ENCODE measurements at regions not wholly inside any gene's neighbourhood (a gene's known extent, or its start where the extent isn't known, plus 50 kb on each side); places are given as distances from the start of the nearest gene placed in this dataset.

- TF ChIP-seq ETS1 (IDR thresholded peaks at IDR 0.05) (no peak), CREB1 (CRISPR knock-in tag; IDR thresholded peaks at IDR 0.05; ENCODE audit: low read depth) (no peak), REST (IDR thresholded peaks at IDR 0.05; ENCODE audit: unreplicated experiment) (no peak), EZH2phosphoT487 (IDR thresholded peaks at IDR 0.05; ENCODE audit: unreplicated experiment) (no peak), ZNF114 (CRISPR knock-in tag; IDR thresholded peaks at IDR 0.05) (no peak), NANOG (IDR thresholded peaks at IDR 0.05; ENCODE audit: borderline replicate concordance) (no peak)
These were observed 190.4 kb downstream of the MIS18A start (continued) for GRCh38 chr21:32088471-32088870.

DNA sequence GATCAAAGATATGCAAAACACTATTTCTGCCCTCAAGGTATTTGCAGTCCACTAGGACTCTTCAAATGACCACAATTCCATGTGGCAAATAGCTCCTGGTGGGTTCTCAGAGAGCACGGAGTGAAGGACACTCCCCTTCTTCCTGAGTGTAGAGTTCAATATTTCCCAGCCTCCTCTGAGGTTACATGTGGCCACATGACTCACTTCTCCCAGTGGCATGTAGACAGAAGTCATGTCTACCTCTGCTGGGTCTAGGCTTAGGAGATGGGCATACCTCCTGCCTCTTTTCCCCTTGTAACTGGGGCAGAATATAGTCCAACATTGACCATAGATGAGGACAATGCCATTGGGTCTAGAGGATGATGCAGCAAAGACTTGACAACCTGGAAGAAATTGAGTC lies 191.4 kb downstream of the MIS18A start:
- H3K4me3 Mint-ChIP-seq: no peak overlapping the region
- Histone ChIP-seq H3K4me2 (no peak overlapping the region), H3K36me3 (ENCODE audit: insufficient read depth) (no peaks in the 10 kb centered on the region), H2AFZ (no peak overlapping the region), H3K4me1 (ENCODE audit: insufficient read depth) (no peaks in the 10 kb centered on the region), H3K79me2 (replicated peaks; ENCODE audit: insufficient read depth) (no peaks in the 10 kb centered on the region), H3K9me2 (ENCODE audit: insufficient read depth) (peaks cover 6% of the 10 kb centered on the region; the same call in 1 of the 2 replicates), H3F3A (replicated peaks; ENCODE audit: low read depth) (no peaks in the 10 kb centered on the region), H3K4me3 (no peak overlapping the region), H3K27ac (ENCODE audit: low read depth) (no peak overlapping the region), H4K20me1 (replicated peaks; ENCODE audit: insufficient read depth) (no peaks in the 10 kb centered on the region), H3K27me3 (ENCODE audit: insufficient read depth) (no peaks in the 10 kb centered on the region)
- no peaks in the 10 kb centered on the region for H3K36me3 Mint-ChIP-seq (ENCODE audit: low read depth)
- ATAC-seq (no peak), DNase-seq (ENCODE audit: low spot score) (no peak)
- H3K27ac Mint-ChIP-seq: no peak overlapping the region
- peaks cover 3% of the 10 kb centered on the region; the same call in 1 of the 3 replicates for H3K4me1 Mint-ChIP-seq
- H3K9me3 Mint-ChIP-seq: no peaks in the 10 kb centered on the region; the same call in 1 of the 3 replicates
- H3K27me3 Mint-ChIP-seq (ENCODE audit: insufficient read depth, low read depth, poor library complexity): peaks cover 4% of the 10 kb centered on the region
- no peak for TF ChIP-seq CREB1 (CRISPR knock-in tag; IDR thresholded peaks at IDR 0.05; ENCODE audit: low read depth)
- TF ChIP-seq EZH2 (IDR thresholded peaks at IDR 0.05; ENCODE audit: low read depth, unreplicated experiment): no peak
- TF ChIP-seq ZNF331 (CRISPR knock-in tag; IDR thresholded peaks at IDR 0.05; ENCODE audit: low read depth): no peak
- no peak for TF ChIP-seq ZNF462 (CRISPR knock-in tag; IDR thresholded peaks at IDR 0.05)
- no peak for TF ChIP-seq JUNB (IDR thresholded peaks at IDR 0.05; ENCODE audit: unreplicated experiment)
- no peak for TF ChIP-seq REST (IDR thresholded peaks at IDR 0.05; ENCODE audit: unreplicated experiment)
